D341Med (cell line): ENCODE measurements at regions not wholly inside any gene's neighbourhood (a gene's known extent, or its start where the extent isn't known, plus 50 kb on each side); places are given as distances from the start of the nearest gene placed in this dataset.

ENCODE experiments used
- DNase-seq: peaks from one replicate; pipeline ENCODE4 v3.0.0; 2012; ENCODE audit warnings: low spot score

DNA sequence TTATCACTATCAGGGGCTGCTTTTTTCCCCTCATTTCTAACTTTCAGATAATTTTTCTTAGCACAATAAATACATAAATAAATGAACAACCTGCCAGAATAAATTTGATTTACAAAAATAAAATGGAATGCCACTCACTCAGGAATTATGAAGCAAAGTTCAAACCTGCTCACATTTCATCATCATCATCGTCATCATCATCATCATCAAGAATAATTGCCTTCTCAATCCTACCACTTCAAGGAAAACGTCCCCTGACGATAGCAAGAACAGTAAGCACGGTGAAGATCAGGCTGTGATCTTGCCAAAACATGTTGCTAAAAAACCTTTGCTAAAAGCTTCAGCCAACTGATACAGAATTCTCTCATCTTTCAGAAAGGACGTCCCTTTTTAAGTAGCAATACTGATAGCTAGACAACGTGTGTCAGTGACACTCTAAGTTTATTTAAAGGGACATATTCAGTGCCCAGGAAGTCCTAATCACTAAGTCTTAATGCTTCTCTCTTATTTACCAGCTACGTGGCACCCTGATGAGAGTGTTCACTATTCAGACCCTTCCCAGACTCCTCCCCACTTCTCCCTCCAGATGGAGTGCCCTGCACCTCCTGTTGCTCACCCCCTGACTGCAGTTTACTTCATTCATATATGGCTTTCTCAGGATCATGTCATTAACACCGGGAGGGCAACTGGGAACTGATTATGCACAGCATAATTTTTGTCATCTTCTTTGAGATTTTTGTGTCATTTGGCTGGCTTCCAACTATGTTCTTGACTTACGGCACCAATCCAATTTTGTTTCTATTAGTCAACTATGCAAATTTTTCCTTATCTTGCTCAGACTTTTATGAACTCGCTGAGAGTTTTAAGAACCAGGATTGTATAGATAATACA, 200.1 kb upstream of the GUCY1A2 start:
- DNase-seq = no peak

DNA sequence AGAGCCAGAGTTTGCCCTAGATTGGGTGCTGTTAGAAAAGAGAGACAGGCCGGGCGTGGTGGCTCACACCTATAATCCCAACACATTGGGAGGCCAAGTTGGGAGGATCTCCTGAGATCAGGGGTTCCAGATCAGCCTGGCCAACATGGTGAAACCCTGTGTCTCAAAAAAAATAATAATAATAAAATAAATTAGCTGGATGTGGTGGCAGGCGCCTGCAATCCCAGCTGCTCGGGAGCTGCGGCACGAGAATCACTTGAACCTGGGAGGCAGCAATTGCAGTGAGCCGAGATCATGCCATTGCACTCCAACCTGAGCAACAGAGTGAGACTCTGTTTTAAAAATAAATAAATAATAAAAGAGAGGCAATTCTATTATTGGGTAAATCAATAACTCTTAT, 199.2 kb upstream of the GUCY1A2 start:
- DNase-seq = no peak

DNA sequence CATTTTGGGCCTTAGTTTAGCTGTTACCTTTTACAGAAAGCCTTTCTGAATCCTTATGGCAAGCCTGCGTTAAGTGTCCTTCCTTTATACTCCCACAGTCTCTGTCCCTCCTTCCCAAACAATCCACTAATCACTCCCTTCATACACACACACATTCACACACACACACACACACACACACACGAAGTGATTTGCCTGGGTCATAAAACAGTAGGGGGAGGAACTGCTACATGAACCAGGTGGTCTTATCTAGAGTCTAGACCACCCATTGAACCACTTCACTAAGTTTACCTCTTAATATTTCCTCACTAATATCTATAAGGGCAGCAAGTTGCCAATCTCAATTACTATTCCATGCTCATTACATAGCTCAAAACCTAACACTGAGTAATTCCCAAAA, 196.7 kb upstream of the GUCY1A2 start:
- no peak for DNase-seq

DNA sequence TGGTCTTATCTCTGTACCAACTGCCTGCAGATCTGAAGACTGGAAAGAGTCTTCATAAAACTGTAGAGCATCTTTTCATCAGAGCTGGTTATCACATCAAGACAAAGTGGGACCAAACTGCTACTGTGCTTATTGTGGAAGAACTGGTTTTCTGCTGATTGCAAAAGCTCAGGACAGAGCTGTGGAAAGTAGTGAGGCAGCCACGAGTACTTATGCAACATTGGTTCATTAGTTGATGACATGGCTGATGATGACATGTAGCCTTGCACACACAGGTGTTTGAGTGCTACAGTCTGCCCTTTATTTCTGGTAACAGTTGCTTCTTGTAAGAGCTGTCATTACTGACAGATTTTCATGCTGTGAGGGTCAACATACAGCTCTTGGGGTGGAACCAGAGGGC, 185.4 kb upstream of the GUCY1A2 start:
- DNase-seq = no peak

DNA sequence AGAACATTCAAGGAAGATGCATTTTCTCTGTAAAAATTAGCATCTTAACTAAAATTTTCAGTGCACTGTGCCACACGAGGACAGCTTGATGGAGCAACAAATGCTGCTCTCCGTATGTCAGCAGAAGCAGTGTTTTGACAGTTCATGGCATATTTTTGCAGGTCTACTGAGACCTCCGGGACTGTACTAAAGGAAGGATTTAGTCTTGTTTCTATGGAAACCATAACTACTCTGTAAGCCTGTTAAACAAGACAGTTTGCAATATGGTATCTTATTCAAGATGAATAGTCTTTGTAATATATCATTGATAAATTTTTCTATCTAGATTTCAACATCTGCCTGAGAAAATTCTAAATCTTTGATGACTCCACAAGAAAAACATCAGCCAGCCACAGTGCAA, 184.0 kb upstream of the GUCY1A2 start:
- DNase-seq = no peak

DNA sequence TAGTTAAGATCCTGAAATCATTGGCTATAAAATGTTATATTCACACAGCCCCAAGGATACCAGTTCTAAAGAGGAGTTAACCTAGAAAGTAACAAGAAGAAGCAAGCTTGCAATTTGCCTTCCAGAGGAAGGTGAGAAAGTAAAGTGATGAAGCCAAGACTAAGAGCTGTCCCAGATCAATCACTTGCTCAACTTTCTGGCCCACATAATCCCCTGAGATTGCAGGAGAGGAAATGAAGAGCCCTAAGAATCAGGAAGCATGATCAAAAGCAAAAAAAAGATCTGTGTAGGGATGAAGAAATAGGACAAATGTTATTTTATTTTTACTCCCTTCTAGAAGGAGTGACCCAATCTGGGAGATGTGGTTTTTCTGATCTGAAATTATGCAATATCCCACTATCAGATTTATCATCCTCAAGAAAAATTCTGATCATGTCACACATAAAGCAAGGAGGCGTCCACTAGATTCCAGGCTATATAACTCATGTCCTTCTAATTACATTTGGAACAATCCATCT, 180.3 kb upstream of the GUCY1A2 start:
- DNase-seq = no peak

DNA sequence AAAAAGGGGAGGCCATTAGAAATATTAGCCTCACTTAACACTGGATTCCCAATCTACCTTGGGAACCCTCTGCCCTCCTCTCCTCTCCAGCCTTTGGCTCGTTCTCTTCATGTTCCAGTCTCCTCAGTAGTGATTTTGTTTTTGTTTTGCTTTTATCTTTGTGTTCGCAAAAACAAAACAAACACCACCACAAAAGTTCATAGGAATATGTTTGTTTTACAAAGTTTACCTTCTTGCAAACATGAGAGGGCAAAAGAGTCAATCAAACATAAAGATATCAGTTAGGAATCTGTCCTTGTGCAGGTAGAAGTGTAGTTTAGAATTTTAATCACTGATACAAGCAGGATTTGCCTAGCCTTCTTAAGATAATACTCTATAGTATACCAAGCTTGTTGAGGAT, 179.7 kb upstream of the GUCY1A2 start:
- DNase-seq = no peak

DNA sequence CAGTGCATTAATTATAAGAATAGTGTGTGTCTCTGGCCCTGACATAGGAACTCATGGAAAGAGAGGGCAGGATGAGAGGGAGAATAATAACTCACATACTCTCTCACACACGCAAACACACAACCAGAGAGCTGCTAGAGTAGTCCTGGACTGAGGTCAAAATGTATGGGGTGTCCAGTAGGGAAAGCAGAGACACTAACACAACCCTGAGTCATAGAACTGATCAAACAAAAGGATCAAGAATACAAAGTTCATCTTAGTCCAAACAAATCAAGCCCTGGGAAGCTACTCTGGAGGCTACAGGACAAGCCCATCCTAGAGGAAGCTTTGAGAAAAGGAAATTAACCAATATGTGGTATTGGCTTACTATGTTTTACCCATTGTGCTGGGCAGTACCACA, 178.5 kb upstream of the GUCY1A2 start:
- DNase-seq = no peak

DNA sequence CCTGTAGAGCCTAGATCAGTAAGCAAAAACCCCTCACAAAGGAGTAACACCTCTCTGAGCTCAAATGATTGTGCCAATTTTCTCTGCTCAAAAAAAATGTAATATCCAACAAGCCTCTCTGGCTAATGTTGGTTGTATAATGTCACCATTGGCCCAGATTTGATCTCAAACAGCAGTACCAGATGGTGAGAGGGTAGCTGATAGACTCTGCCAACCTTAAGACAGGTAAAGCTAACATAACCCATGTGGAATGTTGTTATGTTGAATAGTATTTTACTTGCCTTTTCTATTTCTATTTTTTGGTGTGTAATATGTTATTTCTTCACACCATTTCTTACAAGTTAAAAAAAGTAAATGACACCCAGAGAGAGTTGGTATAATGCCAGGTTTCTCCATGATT, 166.7 kb upstream of the GUCY1A2 start:
- no peak for DNase-seq

DNA sequence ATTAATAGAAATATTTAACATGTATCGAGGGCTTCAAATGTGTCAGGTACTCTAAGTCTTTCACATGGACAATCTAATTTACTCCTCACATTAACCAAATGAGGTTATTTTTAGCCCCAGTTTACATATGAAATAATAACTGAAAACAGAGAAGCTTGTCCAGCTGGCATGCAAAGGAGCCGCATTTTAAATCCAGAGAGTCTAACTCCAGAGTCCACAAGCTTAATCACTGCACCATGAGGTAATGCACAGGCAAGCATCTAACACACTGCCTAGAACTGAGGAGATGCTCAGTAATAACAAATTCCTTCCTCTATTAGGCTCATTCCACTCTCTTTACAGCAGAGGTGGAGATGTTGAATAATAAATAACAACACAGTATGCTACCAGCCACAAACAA, 165.7 kb upstream of the GUCY1A2 start:
- DNase-seq = no peak

DNA sequence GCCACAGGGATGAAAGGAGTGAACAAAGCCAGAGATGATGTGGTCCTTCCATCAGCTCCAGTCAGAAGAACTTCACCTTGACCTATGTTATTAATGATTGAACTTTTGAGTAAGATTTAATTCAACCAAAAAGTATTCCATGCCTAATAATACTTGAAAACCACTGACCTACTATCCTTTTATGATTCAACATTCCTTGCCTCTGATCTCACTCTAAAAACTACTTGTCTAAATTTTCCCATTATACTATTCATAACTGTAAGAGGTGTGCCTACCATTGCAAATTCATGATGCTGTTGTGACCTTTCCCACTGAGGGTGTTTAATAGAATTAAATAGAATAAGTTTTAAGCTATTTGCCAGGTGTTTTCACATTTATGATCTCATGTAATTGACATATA, 164.7 kb upstream of the GUCY1A2 start:
- no peak for DNase-seq

DNA sequence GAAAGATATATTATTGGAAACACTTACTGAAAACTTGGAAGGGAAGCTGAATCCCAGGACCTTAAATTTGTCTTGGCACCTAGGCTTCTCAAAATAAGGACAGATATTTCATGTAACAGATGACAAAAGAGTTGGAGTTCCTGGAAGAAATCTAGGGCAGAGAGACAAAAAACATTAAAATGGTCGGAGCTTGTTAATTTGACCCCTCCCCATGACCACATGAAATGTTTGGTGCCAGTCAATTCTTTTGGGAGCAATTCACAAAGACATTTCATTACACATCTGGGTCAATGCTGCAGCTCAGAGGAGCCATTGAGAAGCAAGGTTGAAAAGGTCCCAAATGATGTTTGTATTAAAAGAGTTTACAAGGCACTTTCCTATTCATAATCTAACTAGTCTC, 162.0 kb upstream of the GUCY1A2 start:
- DNase-seq = no peak

DNA sequence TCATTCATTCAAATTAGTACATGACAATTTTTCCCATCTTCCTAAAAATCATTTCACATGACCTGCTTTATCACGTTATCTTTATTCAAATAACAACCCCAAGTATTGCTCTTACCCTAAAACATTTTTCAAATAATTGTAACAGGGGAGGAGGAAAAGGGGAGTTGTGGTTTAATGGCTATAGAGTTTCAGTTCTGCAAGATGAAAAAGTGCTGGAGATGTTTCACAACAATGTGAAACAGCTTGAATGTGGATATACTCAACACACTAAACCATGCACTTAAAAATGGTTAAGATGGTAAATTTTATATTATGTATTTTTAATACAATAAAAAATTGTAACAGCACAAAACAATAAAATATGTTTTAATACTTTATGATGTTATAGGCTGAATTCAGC, 161.6 kb upstream of the GUCY1A2 start:
- no peak for DNase-seq

DNA sequence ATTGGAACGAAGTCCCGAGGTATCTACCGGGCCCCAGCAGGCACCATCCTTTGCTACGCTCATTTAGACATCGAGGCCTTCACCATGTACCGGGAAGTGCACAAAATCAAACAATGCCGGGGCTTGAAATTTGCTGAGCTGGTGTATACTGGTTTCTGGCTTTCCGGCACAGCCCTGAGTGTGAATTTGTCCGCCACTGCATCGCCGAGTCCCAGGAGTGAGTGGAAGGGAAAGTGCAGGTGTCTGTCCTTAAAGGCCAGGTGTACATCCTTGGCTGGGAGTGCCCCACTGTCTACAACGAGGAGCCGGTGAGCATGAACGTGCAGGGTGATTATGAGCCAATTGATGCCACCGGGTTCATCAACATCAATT, 158.8 kb upstream of the GUCY1A2 start:
- DNase-seq = no peak

DNA sequence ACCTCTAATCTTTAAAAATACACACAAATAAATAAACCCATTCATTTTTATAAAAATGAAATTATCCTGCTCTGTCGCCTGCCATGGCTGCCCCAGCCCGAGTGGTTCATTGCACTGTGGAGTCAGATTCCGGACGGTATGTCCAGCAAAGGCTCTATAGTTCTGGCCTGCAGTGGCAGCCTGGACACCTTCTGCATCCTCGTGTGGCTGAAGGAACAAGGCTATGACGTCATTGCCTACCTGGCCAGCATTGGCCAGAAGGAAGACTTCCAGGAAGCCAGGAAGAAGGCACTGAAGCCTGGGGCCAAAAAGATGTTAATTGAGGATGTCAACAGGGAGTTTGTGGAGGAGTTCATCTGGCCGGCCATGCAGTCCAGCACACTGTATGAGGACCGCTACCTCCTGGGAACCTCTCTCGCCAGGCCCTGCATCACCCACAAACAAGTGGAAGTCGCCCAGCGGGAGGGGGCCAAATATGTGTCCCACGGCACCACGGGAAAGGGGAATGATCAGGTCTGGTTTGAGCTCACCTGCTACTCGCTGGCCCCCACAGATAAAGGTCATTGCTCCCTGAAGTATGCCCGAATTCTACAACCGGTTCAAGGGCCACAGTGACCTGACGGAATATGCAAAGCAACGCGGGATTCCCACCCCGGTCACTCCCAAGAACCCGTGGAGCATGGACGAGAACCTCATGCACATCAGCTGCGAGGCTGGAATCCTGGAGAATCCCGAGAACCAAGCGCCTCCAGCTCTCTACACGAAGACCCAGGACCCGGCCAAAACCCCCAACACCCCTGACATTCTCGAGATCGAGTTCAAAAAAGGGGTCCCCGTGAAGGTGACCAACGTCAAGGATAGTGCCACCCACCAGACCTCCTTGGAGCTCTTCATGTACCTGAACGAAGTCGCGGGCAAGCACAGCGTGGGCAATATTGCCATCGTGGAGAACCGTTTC, 158.2 kb upstream of the GUCY1A2 start:
- no peak for DNase-seq

DNA sequence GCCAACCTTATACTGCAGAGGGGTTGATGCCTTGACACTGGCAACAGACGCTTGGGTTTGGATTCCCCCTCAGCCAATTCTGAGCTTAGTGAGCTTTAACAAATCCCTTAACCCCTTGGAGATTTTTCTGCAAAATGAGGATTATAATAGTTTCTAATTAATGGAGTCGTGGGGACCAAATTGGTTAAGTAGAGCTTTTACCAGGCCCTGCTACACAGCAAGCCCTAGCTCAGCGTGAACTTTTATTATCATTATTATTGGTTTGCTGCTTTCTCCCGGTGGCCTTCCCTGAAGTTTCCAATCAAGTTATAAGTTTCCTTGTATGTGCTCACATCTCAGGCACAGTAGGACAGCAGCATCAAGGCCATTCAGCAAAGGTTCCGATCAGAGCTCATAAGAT, 156.6 kb upstream of the GUCY1A2 start:
- DNase-seq = peak; percentile 61

DNA sequence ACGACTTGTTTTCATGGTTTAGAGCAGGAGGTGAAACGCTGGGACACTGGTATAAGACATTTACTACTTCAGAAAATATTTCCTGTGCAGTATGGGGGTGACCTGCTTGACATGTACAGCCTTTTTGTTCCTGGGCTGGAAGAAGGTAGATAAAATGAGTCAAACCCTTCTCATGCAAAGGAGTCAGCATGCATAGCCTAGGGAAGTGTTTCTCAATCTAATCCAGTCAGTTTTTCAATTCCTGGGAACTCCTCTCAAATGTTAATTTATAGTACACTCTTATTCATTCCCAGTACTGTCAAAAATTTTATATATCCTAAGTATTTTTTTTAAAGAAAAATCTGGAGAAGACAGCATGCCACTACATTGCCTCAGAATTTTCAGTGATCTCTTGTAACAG, 154.7 kb upstream of the GUCY1A2 start:
- no peak for DNase-seq

DNA sequence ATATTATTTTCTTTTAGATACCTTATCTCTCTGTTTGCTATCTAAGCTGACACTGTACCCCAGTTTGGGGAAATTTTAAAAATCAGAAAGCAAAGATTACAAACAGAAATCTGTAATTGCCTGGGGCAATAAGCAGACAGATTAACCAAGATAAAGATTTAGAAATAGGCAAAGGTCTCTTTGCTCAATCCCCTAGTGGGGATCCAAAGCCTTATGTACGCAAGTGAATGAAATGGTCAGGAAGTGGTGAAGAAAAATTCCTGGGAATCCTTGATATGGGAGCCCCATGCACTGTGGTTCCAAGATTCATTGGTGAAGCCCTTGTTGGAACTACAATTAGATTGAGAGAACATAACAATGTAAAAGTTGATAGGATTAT, 139.5 kb upstream of the GUCY1A2 start:
- DNase-seq = no peak

DNA sequence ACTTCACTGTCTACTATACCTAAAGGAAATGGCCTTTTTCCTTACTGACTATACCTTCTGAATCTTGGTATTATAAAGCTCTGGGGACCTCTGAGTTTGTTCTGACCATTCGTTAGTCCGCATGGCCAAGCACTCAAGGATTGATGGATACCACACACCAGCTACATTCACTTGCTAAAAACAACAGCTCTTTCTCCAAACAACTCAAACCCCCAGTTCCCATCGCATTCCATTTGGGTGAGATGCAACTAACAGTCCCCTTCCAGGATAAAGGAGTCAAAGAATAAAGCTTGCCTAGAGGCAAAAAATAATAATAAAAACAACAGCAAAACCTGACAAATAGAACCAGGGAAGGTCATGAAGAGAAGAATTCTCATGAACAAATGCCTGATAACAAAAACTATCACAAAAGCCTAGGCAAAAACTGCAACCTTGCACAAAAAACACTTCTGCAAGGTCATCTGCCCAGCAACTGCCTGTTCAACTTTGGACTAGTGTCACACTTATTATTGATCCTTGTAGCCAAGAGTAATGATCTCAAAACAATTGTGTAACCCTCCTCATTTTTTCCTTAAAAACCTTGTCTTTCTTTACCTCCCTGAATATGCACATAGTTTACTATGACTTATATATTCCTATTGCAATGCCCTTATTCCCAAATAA, 139.0 kb upstream of the GUCY1A2 start:
- no peak for DNase-seq

DNA sequence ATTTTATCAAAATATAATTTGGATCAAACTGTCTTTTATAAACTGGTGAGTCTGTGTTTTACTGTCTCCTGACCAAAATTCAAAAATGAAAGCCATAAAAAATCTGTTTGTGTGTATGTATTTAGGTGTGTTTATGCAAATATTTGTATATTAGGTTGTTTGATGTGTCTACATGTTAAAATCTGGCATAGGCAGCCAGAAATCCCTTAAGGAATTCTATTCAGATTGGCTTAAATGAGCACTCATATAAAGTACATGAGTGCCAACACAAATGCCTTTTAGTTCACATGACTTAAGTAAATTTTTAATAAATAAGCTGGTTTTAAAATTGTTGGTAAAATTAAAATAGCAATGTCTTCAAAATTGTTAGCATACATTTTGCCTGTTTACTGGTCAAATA, 133.3 kb upstream of the GUCY1A2 start:
- DNase-seq = no peak

DNA sequence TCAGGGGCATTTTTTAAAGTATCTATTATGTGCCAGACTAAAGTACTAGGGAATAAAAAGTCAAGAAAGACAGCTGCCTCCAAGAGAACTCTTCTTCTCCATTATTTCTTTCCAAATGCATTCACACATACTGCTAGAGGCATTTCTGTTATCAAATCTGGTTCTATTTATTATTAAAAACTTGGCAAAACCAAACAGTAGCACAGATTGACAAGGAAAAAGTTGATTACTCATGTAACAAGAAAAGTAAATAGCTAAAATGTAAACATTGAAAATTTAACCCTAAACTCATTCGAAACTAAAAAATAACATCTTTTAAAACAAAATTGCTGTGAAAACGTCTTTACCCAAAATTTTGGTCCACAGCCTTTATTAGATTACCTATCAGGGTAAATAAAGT, 132.9 kb upstream of the GUCY1A2 start:
- DNase-seq = no peak

DNA sequence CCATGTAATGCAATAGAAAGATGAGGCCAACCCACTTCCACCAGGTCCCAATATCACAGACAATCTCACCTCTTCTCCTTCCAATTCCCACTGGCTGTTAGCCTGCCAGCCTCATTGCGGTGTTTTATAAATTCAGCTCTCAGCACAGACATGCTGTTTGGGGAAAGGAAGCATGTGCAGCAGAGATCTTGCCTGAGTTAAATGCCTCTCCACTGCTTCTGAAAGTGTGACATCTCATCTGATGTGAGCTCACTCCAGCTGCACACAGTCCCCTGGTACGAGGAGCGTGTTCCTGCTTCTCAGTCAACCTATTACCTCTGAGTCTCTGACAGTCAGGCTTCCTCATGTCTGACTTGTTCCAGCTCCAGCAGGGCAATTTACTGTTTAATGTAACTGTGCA, 122.7 kb upstream of the GUCY1A2 start:
- DNase-seq = no peak

DNA sequence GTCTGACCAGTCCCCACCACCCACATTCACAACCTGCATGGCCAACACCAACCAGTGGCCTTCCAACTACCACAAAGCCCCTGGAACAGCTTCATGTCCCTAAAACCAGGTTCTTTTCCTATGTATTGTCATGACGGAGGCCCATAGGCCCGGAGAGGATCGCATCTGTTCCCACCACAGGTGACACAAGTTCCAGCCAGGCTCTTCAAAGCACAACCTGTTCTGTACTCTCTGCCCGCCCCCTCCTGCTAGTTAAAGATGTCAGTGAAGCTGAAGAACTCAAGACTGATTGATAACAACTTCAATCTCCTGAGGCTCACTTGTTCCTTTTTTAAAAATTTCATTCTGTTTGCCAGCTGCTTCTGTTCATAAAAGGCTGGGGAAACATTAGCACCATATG, 121.1 kb upstream of the GUCY1A2 start:
- no peak for DNase-seq
